Smooth muscle cell (in vitro differentiated cells): ENCODE measurements at regions not wholly inside any gene's neighbourhood (a gene's known extent, or its start where the extent isn't known, plus 50 kb on each side); places are given as distances from the start of the nearest gene placed in this dataset.

Experiments
- DNase-seq: peaks from one replicate; lab custom pipeline; 2025; ENCODE audit not compliant: unreplicated experiment; lab: John Stamatoyannopoulos, UW
- H2AFZ ChIP-seq: fragments of 200-600 bp; sonication (generic); 2 replicates; pipeline ENCODE4 v1.6.0; 2016; ENCODE audit warnings: antibody characterized with exemption, low read depth, mild to moderate bottlenecking
- H3F3A ChIP-seq: fragments of 200-600 bp; sonication (generic); 2 replicates; pipeline ENCODE4 v1.6.0; 2017; ENCODE audit warnings: antibody characterized with exemption, low read depth
- H3K27ac ChIP-seq: fragments of 200-600 bp; sonication (generic); 2 replicates; pipeline ENCODE4 v1.5.1; 2016; ENCODE audit warnings: low read depth, mild to moderate bottlenecking
- H3K27me3 ChIP-seq: fragments of 200-600 bp; sonication (generic); 2 replicates; pipeline ENCODE4 v1.6.1; 2016; ENCODE audit warnings: low read depth, mild to moderate bottlenecking
- H3K36me3 ChIP-seq: fragments of 200-600 bp; sonication (generic); 2 replicates; pipeline ENCODE4 v1.5.1; 2016; ENCODE audit warnings: low read depth
- H3K4me1 ChIP-seq: fragments of 200-600 bp; sonication (generic); 2 replicates; pipeline ENCODE4 v1.5.1; 2016; ENCODE audit warnings: low read depth
- H3K4me2 ChIP-seq: fragments of 200-600 bp; sonication (generic); 2 replicates; pipeline ENCODE4 v1.6.0; 2016; ENCODE audit warnings: mild to moderate bottlenecking
- H3K4me3 ChIP-seq: fragments of 200-600 bp; sonication (generic); 2 replicates; pipeline ENCODE4 v1.5.1; 2016; ENCODE audit warnings: mild to moderate bottlenecking
- H3K79me2 ChIP-seq: fragments of 200-600 bp; sonication (generic); 2 replicates; pipeline ENCODE4 v1.6.0; 2016; ENCODE audit warnings: low read depth, mild to moderate bottlenecking
- H3K9ac ChIP-seq: fragments of 200-600 bp; sonication (generic); 2 replicates; pipeline ENCODE4 v1.6.0; 2016; ENCODE audit warnings: low read depth
- H3K9me3 ChIP-seq: fragments of 200-600 bp; sonication (generic); replicated peaks from 2 replicates; pipeline ENCODE4 v1.5.1; 2016; ENCODE audit warnings: low read depth
- H4K20me1 ChIP-seq: fragments of 200-600 bp; sonication (generic); 2 replicates; pipeline ENCODE4 v1.6.0; 2016; ENCODE audit warnings: low read depth
- CTCF ChIP-seq: fragments of 200-600 bp; sonication (generic); IDR thresholded peaks from 2 replicates; pipeline ENCODE4 v1.5.1; 2017; ENCODE audit warnings: borderline replicate concordance, mild to moderate bottlenecking, antibody characterized with exemption; ENCODE audit not compliant: insufficient read depth, poor library complexity, severe bottlenecking
- WGBS: methylation state at CpG from one replicate; pipeline ENCODE4 v1.1.7; 2016; ENCODE audit warnings: low lambda C conversion rate; 5-methylcytosine and 5-hydroxymethylcytosine counted together

GRCh38 chr4:104901961-104902605 is 244.6 kb upstream of the TET2 start:
- H3K36me3 ChIP-seq, result no peaks in the 10 kb centered on the region
- H3K4me2 ChIP-seq, result no peak overlapping the region
- WGBS, result 75% methylated on average over 4 of the region's 4 CpGs
- no peaks in the 10 kb centered on the region for H3K9me3 ChIP-seq
- no peak overlapping the region for H3K9ac ChIP-seq
- no peaks in the 10 kb centered on the region for H3K4me1 ChIP-seq
- H2AFZ ChIP-seq, result no peak overlapping the region
- H3K79me2 ChIP-seq, result no peaks in the 10 kb centered on the region
- no peak for DNase-seq
- H3K27ac ChIP-seq, result no peak overlapping the region
- H3F3A ChIP-seq, result no peaks in the 10 kb centered on the region
- TF ChIP-seq CTCF, result no peak
- H4K20me1 ChIP-seq, result no peaks in the 10 kb centered on the region
- no peak overlapping the region for H3K4me3 ChIP-seq
- H3K27me3 ChIP-seq, result peaks cover 3% of the 10 kb centered on the region

- Histone ChIP-seq H3K9me3 (no peaks in the 10 kb centered on the region), H3K79me2 (no peaks in the 10 kb centered on the region), H3K4me3 (no peak overlapping the region), H3K36me3 (no peaks in the 10 kb centered on the region), H3F3A (no peaks in the 10 kb centered on the region), H3K4me2 (no peak overlapping the region), H3K27ac (no peak overlapping the region), H4K20me1 (no peaks in the 10 kb centered on the region), H2AFZ (no peak overlapping the region), H3K4me1 (no peaks in the 10 kb centered on the region), H3K9ac (no peak overlapping the region), H3K27me3 (peaks cover 18% of the 10 kb centered on the region)
- TF ChIP-seq CTCF, result no peak
- DNase-seq, result no peak
- 84% methylated on average over 2 of the region's 2 CpGs for WGBS
Observed at GRCh38 chr4:104905065-104905464, 241.6 kb upstream of the TET2 start.

- no peak for TF ChIP-seq CTCF
- 62% methylated on average over 1 of the region's 1 CpG for WGBS
- no peak overlapping the region for H3K9ac ChIP-seq
- DNase-seq, result no peak
- peaks cover 18% of the 10 kb centered on the region for H3K27me3 ChIP-seq
- no peaks in the 10 kb centered on the region for H3K9me3 ChIP-seq
- H3K27ac ChIP-seq, result no peak overlapping the region
- H3K36me3 ChIP-seq, result no peaks in the 10 kb centered on the region
- H3F3A ChIP-seq, result no peaks in the 10 kb centered on the region
- H3K4me3 ChIP-seq, result no peak overlapping the region
- no peaks in the 10 kb centered on the region for H4K20me1 ChIP-seq
- H2AFZ ChIP-seq, result no peak overlapping the region
- no peak overlapping the region for H3K4me2 ChIP-seq
- no peaks in the 10 kb centered on the region for H3K79me2 ChIP-seq
- H3K4me1 ChIP-seq, result no peaks in the 10 kb centered on the region
Observed at GRCh38 chr4:104905546-104905945, 241.1 kb upstream of the TET2 start.

GRCh38 chr4:104906276-104906675 is 240.4 kb upstream of the TET2 start:
- TF ChIP-seq CTCF, result no peak

More at GRCh38 chr4:104906276-104906675, 240.4 kb upstream of the TET2 start:
- H2AFZ ChIP-seq, result no peak overlapping the region
- no peaks in the 10 kb centered on the region for H3K4me1 ChIP-seq
- H3K9me3 ChIP-seq, result no peaks in the 10 kb centered on the region
- no peak overlapping the region for H3K27ac ChIP-seq
- H3K36me3 ChIP-seq, result no peaks in the 10 kb centered on the region
- H3K4me2 ChIP-seq, result no peak overlapping the region
- no peak for DNase-seq
- no peak overlapping the region for H3K9ac ChIP-seq
- peaks cover 19% of the 10 kb centered on the region for H3K27me3 ChIP-seq
- no peaks in the 10 kb centered on the region for H3K79me2 ChIP-seq
- H3K4me3 ChIP-seq, result no peak overlapping the region
- H3F3A ChIP-seq, result no peaks in the 10 kb centered on the region
- H4K20me1 ChIP-seq, result no peaks in the 10 kb centered on the region
- WGBS, result 76% methylated on average over 2 of the region's 2 CpGs
